ENCODE measurements at regions not wholly inside any gene's neighbourhood (a gene's known extent, or its start where the extent isn't known, plus 50 kb on each side); places are given as distances from the start of the nearest gene placed in this dataset.

- no peak for DNase-seq (ENCODE audit: low read depth in 1 of 2, low spot score in 2 of 2)
- H3K9me3 ChIP-seq (ENCODE audit: insufficient read depth in 2 of 2, low read depth in 1 of 2, low read length in 1 of 2), result no peaks in the 10 kb centered on the region
- H2AFZ ChIP-seq (ENCODE audit: low read length), result no peak overlapping the region
- H4K91ac ChIP-seq (replicated peaks; ENCODE audit: insufficient read length, low read length), result no peak overlapping the region
- no peaks in the 10 kb centered on the region for H3K27me3 ChIP-seq (replicated peaks in 1 of 4; ENCODE audit: control insufficient read depth in 3 of 4, extremely low read depth in 1 of 4, insufficient read depth in 3 of 4, low read length in 3 of 4)
- ChIA-PET CTCF (ENCODE audit: partially characterized antibody) (no interaction called here), POLR2A (ENCODE audit: partially characterized antibody) (no interaction called here)
- no peak overlapping the region for H3K56ac ChIP-seq (replicated peaks; ENCODE audit: insufficient read length, low read depth, low read length)
- H3K27ac ChIP-seq (ENCODE audit: low read depth, low read length), result no peak overlapping the region
- H2BK120ac ChIP-seq (replicated peaks; ENCODE audit: low read depth, low read length), result no peak overlapping the region
- H3K79me2 ChIP-seq (ENCODE audit: control insufficient read depth in 1 of 2, insufficient read depth in 2 of 2, low read length in 2 of 2), result peaks cover 0 to 8% of the 10 kb centered on the region in 2 experiments; a peak in 2 of 4 replicates
- FAIRE-seq, result no peak
- no peaks in the 10 kb centered on the region for H3K23me2 ChIP-seq (ENCODE audit: low read depth, low read length)
- no peak overlapping the region for H2BK5ac ChIP-seq (ENCODE audit: low read depth, low read length)
- H3K4ac ChIP-seq (replicated peaks; ENCODE audit: insufficient read length, low read depth, low read length), result no peak overlapping the region
- no peak overlapping the region for H3K4me2 ChIP-seq (ENCODE audit: insufficient read depth in 1 of 2, low read depth in 2 of 2, low read length in 2 of 2)
- no peak overlapping the region for H2BK15ac ChIP-seq (ENCODE audit: low read length)
- H3K14ac ChIP-seq (ENCODE audit: insufficient read length), result no peak overlapping the region
- no peaks in the 10 kb centered on the region; the same call in 1 of the 2 replicates for H3K79me1 ChIP-seq (ENCODE audit: low read depth, low read length)
- no peak overlapping the region for H2AK5ac ChIP-seq (ENCODE audit: low read depth, low read length)
- H4K5ac ChIP-seq (ENCODE audit: insufficient read length, low read depth, low read length), result no peak overlapping the region
- H3K23ac ChIP-seq (ENCODE audit: insufficient read length), result no peak overlapping the region
- H4K8ac ChIP-seq (ENCODE audit: extremely low read depth, insufficient read depth, low read length), result no peak overlapping the region
- H3K18ac ChIP-seq (ENCODE audit: extremely low read depth, low read length), result no peak overlapping the region
- WGBS, 2 experiments (ENCODE audit: extremely low coverage in 1 of 2, insufficient coverage in 1 of 2, insufficient read length in 1 of 2, insufficient replicate concordance in 2 of 2, low coverage in 1 of 2, low lambda C conversion rate in 2 of 2, missing lambda C conversion rate in 1 of 2), result 68% methylated on average over 3 of the region's 3 CpGs; no CpG with 5 or more reads in 1 of the 2 experiments
- H2BK20ac ChIP-seq (ENCODE audit: low read length), result no peak overlapping the region
- no peak overlapping the region for H3K9ac ChIP-seq (replicated peaks in 1 of 4; ENCODE audit: extremely low read depth in 1 of 4, low read depth in 3 of 4, low read length in 3 of 4)
- no peaks in the 10 kb centered on the region for H3K4me1 ChIP-seq (replicated peaks in 1 of 4; ENCODE audit: control insufficient read depth in 3 of 4, insufficient read depth in 4 of 4, low read length in 3 of 4)
- H3K36me3 ChIP-seq (ENCODE audit: control insufficient read depth in 2 of 4, insufficient read depth in 4 of 4, low read length in 3 of 4), result no peaks in the 10 kb centered on the region
- no peak overlapping the region for H3K4me3 ChIP-seq (ENCODE audit: extremely low read depth in 1 of 4, insufficient read depth in 2 of 4, low read depth in 3 of 4, low read length in 4 of 4)
- TF ChIP-seq ATF2 (IDR thresholded peaks at IDR 0.05; ENCODE audit: low read length) (no peak), RBBP5 (IDR thresholded peaks at IDR 0.05; ENCODE audit: borderline replicate concordance, low read depth, low read length) (no peak)
- no peak overlapping the region for H2BK12ac ChIP-seq (ENCODE audit: low read depth, low read length)
- H4K20me1 ChIP-seq (replicated peaks in 1 of 2; ENCODE audit: control insufficient read depth in 1 of 2, insufficient read depth in 2 of 2, low read length in 2 of 2), result no peaks in the 10 kb centered on the region
Observed at GRCh38 chr9:663541-663940, 178.0 kb upstream of the DMRT1 start.

Data from H1 (cell line).